Neural crest cell (in vitro differentiated cells): ENCODE measurements at regions not wholly inside any gene's neighbourhood (a gene's known extent, or its start where the extent isn't known, plus 50 kb on each side); places are given as distances from the start of the nearest gene placed in this dataset.

Source experiments
- DNase-seq: peaks from one replicate; pipeline ENCODE4 v3.0.0; 2021; ENCODE audit warnings: low read depth, mixed read lengths, low spot score
- H3K27ac Mint-ChIP-seq: one replicate; pipeline ENCODE4 v1.8.0; 2021; ENCODE audit warnings: mild to moderate bottlenecking, mixed read lengths; ENCODE audit not compliant: unreplicated experiment
- H3K27me3 Mint-ChIP-seq: 2 replicates; pipeline ENCODE4 v1.8.0; 2021; ENCODE audit warnings: low read depth, mild to moderate bottlenecking, mixed read lengths
- H3K36me3 Mint-ChIP-seq: 2 replicates; pipeline ENCODE4 v1.8.0; 2021; ENCODE audit warnings: low read depth, mild to moderate bottlenecking, mixed read lengths
- H3K4me1 Mint-ChIP-seq: 2 replicates; pipeline ENCODE4 v1.8.0; 2021; ENCODE audit warnings: mixed read lengths
- H3K4me3 Mint-ChIP-seq: one replicate; pipeline ENCODE4 v1.8.0; 2021; ENCODE audit warnings: mild to moderate bottlenecking, mixed read lengths
- H3K9me3 Mint-ChIP-seq: 2 replicates; pipeline ENCODE4 v1.8.0; 2021; ENCODE audit warnings: mixed read lengths
- CTCF ChIP-seq: fragments of 200-600 bp; sonication (generic); conservative IDR thresholded peaks from 2 replicates; pipeline ENCODE4 v1.5.0; 2021; ENCODE audit warnings: antibody characterized with exemption, mild to moderate bottlenecking

- no peak overlapping the region for H3K27ac Mint-ChIP-seq
- no peaks in the 10 kb centered on the region for H3K9me3 Mint-ChIP-seq
- H3K36me3 Mint-ChIP-seq, result no peaks in the 10 kb centered on the region
- no peak for TF ChIP-seq CTCF
- no peak overlapping the region for H3K4me3 Mint-ChIP-seq
- no peaks in the 10 kb centered on the region for H3K4me1 Mint-ChIP-seq
- H3K27me3 Mint-ChIP-seq, result no peaks in the 10 kb centered on the region
- no peak for DNase-seq
These were observed 118.4 kb upstream of the KCNN2 start for GRCh38 chr5:114243281-114243971.

- Mint-ChIP-seq H3K9me3 (no peaks in the 10 kb centered on the region), H3K27me3 (no peaks in the 10 kb centered on the region), H3K4me1 (no peaks in the 10 kb centered on the region), H3K36me3 (no peaks in the 10 kb centered on the region), H3K4me3 (no peak overlapping the region), H3K27ac (no peak overlapping the region)
- DNase-seq, result no peak
- TF ChIP-seq CTCF, result no peak
These were observed 117.9 kb upstream of the KCNN2 start for GRCh38 chr5:114243972-114244317.

- H3K9me3 Mint-ChIP-seq, result no peaks in the 10 kb centered on the region
- no peak overlapping the region for H3K27ac Mint-ChIP-seq
- no peaks in the 10 kb centered on the region for H3K36me3 Mint-ChIP-seq
- no peak overlapping the region for H3K4me3 Mint-ChIP-seq
- no peak for DNase-seq
- no peak for TF ChIP-seq CTCF
- no peaks in the 10 kb centered on the region for H3K4me1 Mint-ChIP-seq
- H3K27me3 Mint-ChIP-seq, result no peaks in the 10 kb centered on the region
These were observed 112.0 kb upstream of the KCNN2 start for GRCh38 chr5:114249823-114250222.

GRCh38 chr5:114250536-114250935 is 111.3 kb upstream of the KCNN2 start:
- Mint-ChIP-seq H3K9me3 (no peaks in the 10 kb centered on the region), H3K27ac (no peak overlapping the region), H3K27me3 (no peaks in the 10 kb centered on the region), H3K4me3 (no peak overlapping the region), H3K4me1 (no peaks in the 10 kb centered on the region), H3K36me3 (no peaks in the 10 kb centered on the region)
- DNase-seq, result no peak
- no peak for TF ChIP-seq CTCF

- H3K4me1 Mint-ChIP-seq, result no peaks in the 10 kb centered on the region
- no peak for DNase-seq
- no peaks in the 10 kb centered on the region for H3K36me3 Mint-ChIP-seq
- H3K4me3 Mint-ChIP-seq, result no peak overlapping the region
- H3K27ac Mint-ChIP-seq, result no peak overlapping the region
- no peaks in the 10 kb centered on the region for H3K9me3 Mint-ChIP-seq
- H3K27me3 Mint-ChIP-seq, result no peaks in the 10 kb centered on the region
- TF ChIP-seq CTCF, result no peak
These were observed 109.6 kb upstream of the KCNN2 start for GRCh38 chr5:114252226-114252625.
